Transverse colon (tissue), 4 donors: ENCODE measurements at regions not wholly inside any gene's neighbourhood (a gene's known extent, or its start where the extent isn't known, plus 50 kb on each side); places are given as distances from the start of the nearest gene placed in this dataset.

ENCODE experiments used
- CTCF ChIP-seq, 5 experiments: fragments of 200-600 bp in 3 of 5; fragments of 450-650 bp in 2 of 5; sonication (generic) in 3 of 5; IDR thresholded peaks; 1 replicate in 2 of 5; 2 replicates in 3 of 5; pipeline ENCODE4 v1.5.1; 2016 to 2017; ENCODE audit warnings: antibody characterized with exemption in 5 of 5, inconsistent platforms in 3 of 5, mild to moderate bottlenecking in 2 of 5, moderate library complexity in 1 of 5
- EP300 ChIP-seq: sonication (generic); formaldehyde crosslinking; IDR thresholded peaks from one replicate; pipeline ENCODE4 v1.6.1; 2017; ENCODE audit warnings: antibody characterized with exemption, low read depth
- POLR2A ChIP-seq: fragments of 450-650 bp; IDR thresholded peaks from one replicate; pipeline ENCODE4 v1.6.1; 2016; ENCODE audit warnings: antibody characterized with exemption, mild to moderate bottlenecking, moderate library complexity
- POLR2AphosphoS5 ChIP-seq, 3 donors: sonication (generic); formaldehyde crosslinking; IDR thresholded peaks; one replicate each; pipeline ENCODE4 v1.6.1; 2016; ENCODE audit warnings: antibody characterized with exemption in 3 of 3

- TF ChIP-seq CTCF (IDR thresholded peaks at IDR 0.05) (no peak), POLR2AphosphoS5 (IDR thresholded peaks at IDR 0.05) (no peak), POLR2A (no peak), EP300 (no peak)
These were observed 348.2 kb downstream of the PDGFC start for GRCh38 chr4:156623376-156623775.
